DND-41 (cell line): ENCODE measurements at regions not wholly inside any gene's neighbourhood (a gene's known extent, or its start where the extent isn't known, plus 50 kb on each side); places are given as distances from the start of the nearest gene placed in this dataset.

Experiments used
- EZH2 ChIP-seq: IDR thresholded peaks from 3 replicates; pipeline ENCODE4 v1.6.1; 2012; ENCODE audit warnings: borderline replicate concordance, low read depth, mild to moderate bottlenecking, moderate library complexity, low read length, inconsistent platforms; ENCODE audit not compliant: severe bottlenecking
- TF ChIP-seq, protein P1 (sequence below): IDR thresholded peaks from 2 replicates; pipeline ENCODE4 v1.5.1; 2012; ENCODE audit warnings: borderline replicate concordance, low read length, moderate library complexity, mild to moderate bottlenecking; ENCODE audit not compliant: poor library complexity, severe bottlenecking; ENCODE audit errors: extremely low read depth

DNA sequence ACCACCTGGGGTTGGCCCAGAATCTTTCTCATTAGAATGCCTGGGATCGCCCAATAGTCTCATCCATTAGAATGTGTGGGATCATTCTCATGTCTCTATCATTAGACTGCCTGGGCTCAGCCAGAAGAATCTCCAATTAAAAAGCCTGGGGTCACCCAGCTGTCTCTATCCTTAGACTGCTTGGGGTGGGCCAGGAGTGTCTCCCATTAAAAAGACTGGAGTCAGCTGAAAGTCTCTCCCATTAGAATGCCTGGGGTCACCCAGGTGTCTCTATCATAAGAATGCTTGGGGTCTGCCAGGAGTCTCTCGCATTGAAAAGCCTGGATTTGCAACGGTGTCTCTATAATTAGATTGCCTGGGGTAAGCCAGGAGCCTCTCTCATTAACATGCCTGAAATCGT is 2225.7 kb downstream of the TP53TG3F start:
- TF ChIP-seq, protein P1, sequence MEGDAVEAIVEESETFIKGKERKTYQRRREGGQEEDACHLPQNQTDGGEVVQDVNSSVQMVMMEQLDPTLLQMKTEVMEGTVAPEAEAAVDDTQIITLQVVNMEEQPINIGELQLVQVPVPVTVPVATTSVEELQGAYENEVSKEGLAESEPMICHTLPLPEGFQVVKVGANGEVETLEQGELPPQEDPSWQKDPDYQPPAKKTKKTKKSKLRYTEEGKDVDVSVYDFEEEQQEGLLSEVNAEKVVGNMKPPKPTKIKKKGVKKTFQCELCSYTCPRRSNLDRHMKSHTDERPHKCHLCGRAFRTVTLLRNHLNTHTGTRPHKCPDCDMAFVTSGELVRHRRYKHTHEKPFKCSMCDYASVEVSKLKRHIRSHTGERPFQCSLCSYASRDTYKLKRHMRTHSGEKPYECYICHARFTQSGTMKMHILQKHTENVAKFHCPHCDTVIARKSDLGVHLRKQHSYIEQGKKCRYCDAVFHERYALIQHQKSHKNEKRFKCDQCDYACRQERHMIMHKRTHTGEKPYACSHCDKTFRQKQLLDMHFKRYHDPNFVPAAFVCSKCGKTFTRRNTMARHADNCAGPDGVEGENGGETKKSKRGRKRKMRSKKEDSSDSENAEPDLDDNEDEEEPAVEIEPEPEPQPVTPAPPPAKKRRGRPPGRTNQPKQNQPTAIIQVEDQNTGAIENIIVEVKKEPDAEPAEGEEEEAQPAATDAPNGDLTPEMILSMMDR, result no peak
- TF ChIP-seq EZH2, result no peak
